Upper lobe of left lung (tissue), 6 donors: ENCODE measurements at regions not wholly inside any gene's neighbourhood (a gene's known extent, or its start where the extent isn't known, plus 50 kb on each side); places are given as distances from the start of the nearest gene placed in this dataset.

Experiments used
- ATAC-seq, 2 donors: fragments of 200-7000 bp; cut with Tn5 transposase; one replicate each; pipeline ENCODE4 v1.9.1; 2022; ENCODE audit warnings: mild to moderate bottlenecking in 2 of 2, moderate library complexity in 2 of 2; ENCODE audit not compliant: low FRiP score in 2 of 2
- DNase-seq, 2 donors: peaks; one replicate each; pipeline ENCODE4 v3.0.0-alpha.2; 2019 to 2020
- H3K27ac ChIP-seq, 4 donors: fragments of 200-600 bp; sonication (generic); one replicate each; pipeline ENCODE4 v1.5.1; 2016 to 2019
- H3K27me3 ChIP-seq, 4 donors: fragments of 200-600 bp; sonication (generic); one replicate each; pipeline ENCODE4 v1.5.1; 2017 to 2019
- H3K36me3 ChIP-seq, 4 donors: fragments of 200-600 bp; sonication (generic); one replicate each; pipeline ENCODE4 v1.5.1; 2016 to 2019
- H3K4me1 ChIP-seq, 4 donors: fragments of 200-600 bp; sonication (generic); one replicate each; pipeline ENCODE4 v1.5.1; 2018 to 2019
- H3K4me3 ChIP-seq, 4 donors: fragments of 200-600 bp; sonication (generic); one replicate each; pipeline ENCODE4 v1.5.1; 2017 to 2019; ENCODE audit warnings: mild to moderate bottlenecking in 2 of 4, moderate library complexity in 1 of 4
- H3K9me3 ChIP-seq, 4 donors: fragments of 200-600 bp; sonication (generic); one replicate each; pipeline ENCODE4 v1.5.1; 2018 to 2019
- CTCF ChIP-seq, 6 experiments: fragments of 450-650 bp in 4 of 6; fragments of 200-600 bp in 2 of 6; sonication (generic) in 2 of 6; IDR thresholded peaks; one replicate each; pipeline ENCODE4 v1.5.1; 2016 to 2019; ENCODE audit warnings: antibody characterized with exemption in 6 of 6
- EP300 ChIP-seq, 4 donors: sonication (generic); formaldehyde crosslinking; IDR thresholded peaks; one replicate each; pipeline ENCODE4 v1.5.1; 2017; ENCODE audit warnings: antibody characterized with exemption in 4 of 4, control low read depth in 2 of 4
- POLR2A ChIP-seq, 4 donors: fragments of 450-650 bp; IDR thresholded peaks; one replicate each; pipeline ENCODE4 v1.5.1; 2016 to 2017; ENCODE audit warnings: antibody characterized with exemption in 4 of 4, mild to moderate bottlenecking in 2 of 4
- POLR2AphosphoS5 ChIP-seq, 2 donors: sonication (generic); formaldehyde crosslinking; IDR thresholded peaks; one replicate each; pipeline ENCODE4 v1.5.1; 2017; ENCODE audit warnings: antibody characterized with exemption in 2 of 2
- WGBS, 2 donors: methylation state at CpG; one replicate each; pipeline ENCODE4 v1.1.5; 2017 to 2018; 5-methylcytosine and 5-hydroxymethylcytosine counted together
- donor health status: DM: no; HTN: no; CAD: no; lungs with moderate emphysema.
- donor health status: DM: no; HTN: yes; CAD: no; lungs with severe emphysema.

- Histone ChIP-seq H3K36me3 (no peaks in the 10 kb centered on the region), H3K9me3 (no peaks in the 10 kb centered on the region), H3K27me3 (no peaks in the 10 kb centered on the region), H3K4me3 (no peak overlapping the region), H3K4me1 (no peaks in the 10 kb centered on the region), H3K27ac (no peak overlapping the region)
- TF ChIP-seq EP300 (IDR thresholded peaks at IDR 0.05) (no peak), POLR2A (IDR thresholded peaks at IDR 0.05) (no peak), CTCF (IDR thresholded peaks at IDR 0.05) (no peak), POLR2AphosphoS5 (IDR thresholded peaks at IDR 0.05) (no peak)
- no peak for DNase-seq
- 92 to 100% methylated on average over 1 of the region's 1 CpG for WGBS, 2 donors
- ATAC-seq: no peak
Observed at GRCh38 chr12:25767606-25768005, 190.9 kb upstream of the RASSF8 start.

GRCh38 chr12:25768151-25768550 lies 190.3 kb upstream of the RASSF8 start:
- Histone ChIP-seq H3K4me1 (no peaks in the 10 kb centered on the region), H3K9me3 (no peaks in the 10 kb centered on the region), H3K4me3 (no peak overlapping the region), H3K27ac (no peak overlapping the region), H3K27me3 (no peaks in the 10 kb centered on the region), H3K36me3 (no peaks in the 10 kb centered on the region)
- no peak for TF ChIP-seq POLR2AphosphoS5 (IDR thresholded peaks at IDR 0.05)
- no peak for TF ChIP-seq EP300 (IDR thresholded peaks at IDR 0.05)
- no peak for TF ChIP-seq POLR2A (IDR thresholded peaks at IDR 0.05)
- TF ChIP-seq CTCF (IDR thresholded peaks at IDR 0.05): no peak
- DNase-seq: no peak
- 92 to 95% methylated on average over 2 of the region's 2 CpGs for WGBS, 2 donors
- no peak for ATAC-seq

- H3K4me3 ChIP-seq: no peak overlapping the region
- TF ChIP-seq CTCF (IDR thresholded peaks at IDR 0.05) (no peak), POLR2AphosphoS5 (IDR thresholded peaks at IDR 0.05) (no peak), POLR2A (IDR thresholded peaks at IDR 0.05) (no peak), EP300 (IDR thresholded peaks at IDR 0.05) (no peak)
- ATAC-seq: peak in 1 of 2 donors; percentile 86
- H3K4me1 ChIP-seq: no peaks in the 10 kb centered on the region
- DNase-seq: no peak
- WGBS, 2 donors: 77 to 81% methylated on average over 6 of the region's 6 CpGs
- no peaks in the 10 kb centered on the region for H3K27me3 ChIP-seq
- no peak overlapping the region for H3K27ac ChIP-seq
- no peaks in the 10 kb centered on the region for H3K36me3 ChIP-seq
- no peaks in the 10 kb centered on the region for H3K9me3 ChIP-seq
Observed at GRCh38 chr12:25769082-25769945, 189.2 kb upstream of the RASSF8 start.

GRCh38 chr12:25771041-25771440 lies 187.4 kb upstream of the RASSF8 start:
- WGBS, 2 donors: 27 to 35% methylated on average over 2 of the region's 2 CpGs
- TF ChIP-seq CTCF (IDR thresholded peaks at IDR 0.05): no peak
- no peak for TF ChIP-seq POLR2AphosphoS5 (IDR thresholded peaks at IDR 0.05)
- no peak for TF ChIP-seq POLR2A (IDR thresholded peaks at IDR 0.05)
- no peak for TF ChIP-seq EP300 (IDR thresholded peaks at IDR 0.05)
- ATAC-seq: no peak

GRCh38 chr12:25771476-25771875 lies 187.0 kb upstream of the RASSF8 start:
- 72 to 83% methylated on average over 4 of the region's 4 CpGs for WGBS, 2 donors
- Histone ChIP-seq H3K4me3 (no peak overlapping the region), H3K27me3 (no peaks in the 10 kb centered on the region), H3K36me3 (no peaks in the 10 kb centered on the region), H3K4me1 (no peaks in the 10 kb centered on the region), H3K9me3 (no peaks in the 10 kb centered on the region), H3K27ac (no peak overlapping the region)
- no peak for ATAC-seq
- DNase-seq: no peak
- TF ChIP-seq POLR2A (IDR thresholded peaks at IDR 0.05): no peak
- TF ChIP-seq EP300 (IDR thresholded peaks at IDR 0.05): no peak
- TF ChIP-seq CTCF (IDR thresholded peaks at IDR 0.05): no peak
- no peak for TF ChIP-seq POLR2AphosphoS5 (IDR thresholded peaks at IDR 0.05)

More at GRCh38 chr12:25771041-25771440, 187.4 kb upstream of the RASSF8 start:
- no peaks in the 10 kb centered on the region for H3K36me3 ChIP-seq
- no peak overlapping the region for H3K4me3 ChIP-seq
- no peak overlapping the region for H3K27ac ChIP-seq
- DNase-seq: no peak
- H3K27me3 ChIP-seq: no peaks in the 10 kb centered on the region
- H3K9me3 ChIP-seq: no peaks in the 10 kb centered on the region
- H3K4me1 ChIP-seq: no peaks in the 10 kb centered on the region
